HCT116 (cell line): ENCODE measurements at regions not wholly inside any gene's neighbourhood (a gene's known extent, or its start where the extent isn't known, plus 50 kb on each side); places are given as distances from the start of the nearest gene placed in this dataset.

Source experiments
- ATAC-seq: fragments of 200-7000 bp; cut with Tn5 transposase; 2 replicates; pipeline ENCODE4 v1.9.1; 2020; ENCODE audit warnings: mild to moderate bottlenecking, moderate library complexity
- BruUV-seq: library from RNA; stranded (reverse); fragments of 400-500 nt; replicated peaks from 2 replicates; lab custom pipeline; 2021; lab: Mats Ljungman, UMichigan
- CTCF ChIA-PET: fragments of 300-600 bp; sonication (Branson Sonifier 250); formaldehyde crosslinking; loops from one replicate; lab custom pipeline; 2021; ENCODE audit warnings: antibody characterized with exemption; lab: Charles Lee
- POLR2A ChIA-PET: fragments of 300-600, 350-600 bp; sonication (Branson Sonifier 250); formaldehyde crosslinking; loops from one replicate; lab custom pipeline; 2021; ENCODE audit warnings: antibody characterized with exemption; lab: Charles Lee
- RAD21 ChIA-PET, 2 experiments: fragments of 300-600 bp; sonication (Branson Sonifier 250); formaldehyde crosslinking; loops; one replicate each; lab custom pipeline; 2023; ENCODE audit warnings: low total read pairs in 2 of 2; ENCODE audit not compliant: uncharacterized antibody in 2 of 2, unreplicated experiment in 2 of 2, low non-redundant PET in 1 of 2; lab: Charles Lee
- DNase-seq: peaks from one replicate; pipeline ENCODE4 v3.0.0-alpha.2; 2010; ENCODE audit warnings: low read depth, low spot score
- H2AFZ ChIP-seq: fragments of 200-600 bp; shearing (Covaris generic), sonication (generic); 2 replicates; pipeline ENCODE4 v1.6.1; 2017; ENCODE audit warnings: low read depth, mixed run types, mixed read lengths, antibody characterized with exemption, low read length; ENCODE audit not compliant: poor library complexity, severe bottlenecking
- H3K27ac ChIP-seq: 2 replicates; pipeline ENCODE4 v1.5.1; 2012; ENCODE audit warnings: low read depth, low read length
- H3K27me3 ChIP-seq: fragments of 200-600 bp; sonication (generic); 2 replicates; pipeline ENCODE4 v1.6.1; 2016; ENCODE audit warnings: mixed run types, low read length, mixed read lengths; ENCODE audit not compliant: insufficient read depth
- H3K36me3 ChIP-seq, 2 experiments: fragments of 200-500 bp in 1 of 2; fragments of 200-600 bp in 1 of 2; sonication (Bioruptor generic) in 1 of 2; sonication (generic) in 1 of 2; 2 replicates each; pipeline versions ENCODE4 v1.5.1 to v1.6.1; 2014 to 2016; ENCODE audit warnings: low read length in 2 of 2, inconsistent platforms in 1 of 2, mixed read lengths in 1 of 2, mixed run types in 1 of 2; ENCODE audit not compliant: insufficient read depth in 2 of 2, control insufficient read depth in 1 of 2
- H3K4me1 ChIP-seq, 2 experiments: fragments of 200-600 bp in 1 of 2; sonication (generic) in 1 of 2; 2 replicates each; pipeline versions ENCODE4 v1.5.1 to v1.6.1; 2012 to 2017; ENCODE audit warnings: low read length in 2 of 2, inconsistent platforms in 1 of 2, mild to moderate bottlenecking in 1 of 2, mixed read lengths in 1 of 2, mixed run types in 1 of 2, moderate library complexity in 1 of 2; ENCODE audit not compliant: insufficient read depth in 2 of 2, control insufficient read depth in 1 of 2
- H3K4me2 ChIP-seq: fragments of 200-600 bp; sonication (generic); 2 replicates; pipeline ENCODE4 v1.6.1; 2017; ENCODE audit warnings: mixed run types, low read length, mixed read lengths
- H3K4me3 ChIP-seq, 2 experiments: fragments of 200-600 bp in 1 of 2; sonication (generic) in 1 of 2; replicated peaks in 1 of 2; 2 replicates each; pipeline ENCODE4 v1.5.1; 2011 to 2016; ENCODE audit warnings: low read length in 2 of 2, control low read depth in 1 of 2, low read depth in 1 of 2, mild to moderate bottlenecking in 1 of 2, mixed read lengths in 1 of 2, mixed run types in 1 of 2
- H3K79me2 ChIP-seq: fragments of 200-600 bp; sonication (generic); 2 replicates; pipeline ENCODE4 v1.6.1; 2017; ENCODE audit warnings: mild to moderate bottlenecking, mixed run types, low read length, moderate library complexity, mixed read lengths; ENCODE audit not compliant: insufficient read depth
- H3K9ac ChIP-seq: fragments of 200-600 bp; sonication (generic); 2 replicates; pipeline ENCODE4 v1.6.1; 2016; ENCODE audit warnings: low read length, mixed read lengths
- H3K9me2 ChIP-seq: fragments of 200-600 bp; sonication (generic), shearing (Covaris generic); 2 replicates; pipeline ENCODE4 v1.6.1; 2017; ENCODE audit warnings: mixed run types, mild to moderate bottlenecking, moderate library complexity; ENCODE audit not compliant: insufficient read depth
- H3K9me3 ChIP-seq, 2 experiments: fragments of 200-500 bp in 1 of 2; fragments of 200-600 bp in 1 of 2; sonication (Bioruptor generic) in 1 of 2; sonication (generic) in 1 of 2; 2 replicates each; pipeline ENCODE4 v1.6.1; 2014 to 2017; ENCODE audit warnings: low read length in 2 of 2, mixed read lengths in 2 of 2, inconsistent platforms in 1 of 2, low read depth in 1 of 2, mild to moderate bottlenecking in 1 of 2, mixed run types in 1 of 2, moderate library complexity in 1 of 2; ENCODE audit not compliant: control insufficient read depth in 1 of 2, insufficient read depth in 1 of 2
- H4K20me1 ChIP-seq: fragments of 200-600 bp; sonication (generic), shearing (Covaris generic); 2 replicates; pipeline ENCODE4 v1.6.1; 2017; ENCODE audit warnings: mixed run types, mild to moderate bottlenecking, moderate library complexity; ENCODE audit not compliant: insufficient read depth
- CEBPB ChIP-seq: IDR thresholded peaks from 2 replicates; pipeline ENCODE4 v1.6.1; 2012; ENCODE audit warnings: low read depth
- CTCF ChIP-seq, 3 experiments: fragments of 200-600 bp in 1 of 3; sonication (generic) in 1 of 3; IDR thresholded peaks in 2 of 3; conservative IDR thresholded peaks in 1 of 3; 2 replicates each; pipeline ENCODE4 v1.5.1; 2012 to 2017; ENCODE audit warnings: low read depth in 2 of 3, low read length in 2 of 3, antibody characterized with exemption in 1 of 3, borderline replicate concordance in 1 of 3, control low read depth in 1 of 3, mild to moderate bottlenecking in 1 of 3, mixed read lengths in 1 of 3, mixed run types in 1 of 3, moderate library complexity in 1 of 3; ENCODE audit not compliant: insufficient read depth in 1 of 3
- EGR1 ChIP-seq: IDR thresholded peaks from 2 replicates; pipeline ENCODE4 v1.6.1; 2012; ENCODE audit warnings: low read depth
- ELF1 ChIP-seq: IDR thresholded peaks from 2 replicates; pipeline ENCODE4 v1.6.1; 2012; ENCODE audit warnings: low read depth, borderline replicate concordance
- JUND ChIP-seq: IDR thresholded peaks from 2 replicates; pipeline ENCODE4 v1.6.1; 2012
- MAX ChIP-seq: IDR thresholded peaks from 2 replicates; pipeline ENCODE4 v1.6.1; 2012
- POLR2AphosphoS5 ChIP-seq: IDR thresholded peaks from 2 replicates; pipeline ENCODE4 v1.6.1; 2011; ENCODE audit warnings: mild to moderate bottlenecking, low read depth, low read length, moderate library complexity
- RAD21 ChIP-seq: IDR thresholded peaks from 2 replicates; pipeline ENCODE4 v1.6.1; 2012; ENCODE audit warnings: low read depth, mild to moderate bottlenecking
- SIN3A ChIP-seq: IDR thresholded peaks from 2 replicates; pipeline ENCODE4 v1.6.1; 2012; ENCODE audit warnings: low read depth
- SRF ChIP-seq: IDR thresholded peaks from 2 replicates; pipeline ENCODE4 v1.6.1; 2012; ENCODE audit warnings: low read depth
- TCF7L2 ChIP-seq: IDR thresholded peaks from 2 replicates; pipeline ENCODE4 v1.7.0; 2011; ENCODE audit warnings: borderline replicate concordance, inconsistent platforms; ENCODE audit not compliant: insufficient read depth, insufficient read length; ENCODE audit errors: extremely low read depth
- YY1 ChIP-seq: IDR thresholded peaks from 2 replicates; pipeline ENCODE4 v1.6.1; 2011; ENCODE audit warnings: low read length, low read depth, moderate library complexity, mild to moderate bottlenecking; ENCODE audit not compliant: insufficient replicate concordance; ENCODE audit errors: extremely low read depth
- ZBTB33 ChIP-seq: IDR thresholded peaks from 2 replicates; pipeline ENCODE4 v1.6.1; 2011; ENCODE audit warnings: mild to moderate bottlenecking, low read length, moderate library complexity; ENCODE audit not compliant: insufficient replicate concordance; ENCODE audit errors: extremely low read depth
- ZNF274 ChIP-seq: fragments of 200-500 bp; sonication (Bioruptor generic); IDR thresholded peaks from 2 replicates; pipeline ENCODE4 v1.6.1; 2014; ENCODE audit warnings: mild to moderate bottlenecking, low read depth, low read length, inconsistent platforms
- intact Hi-C: fragments of 100-400 bp; cut with micrococcal nuclease; formaldehyde crosslinking; loops from 2 replicates; pipeline ENCODE4 v1.10.0; 2022

- Histone ChIP-seq H3K27me3 (no peaks in the 10 kb centered on the region), H3K4me2 (no peak overlapping the region), H3K27ac (no peak overlapping the region), H3K9me3 (no peaks in the 10 kb centered on the region), H2AFZ (no peak overlapping the region), H3K9me2 (no peaks in the 10 kb centered on the region), H3K4me3 (no peak overlapping the region), H3K9ac (no peak overlapping the region), H3K36me3 (no peaks in the 10 kb centered on the region), H3K4me1 (no peaks in the 10 kb centered on the region), H4K20me1 (no peaks in the 10 kb centered on the region), H3K79me2 (no peaks in the 10 kb centered on the region)
- intact Hi-C loops: no loop called here
- ChIA-PET CTCF (no interaction called here), RAD21 (no interaction called here), POLR2A (no interaction called here)
- ATAC-seq (no peak), DNase-seq (no peak)
- BruUV-seq: no TSS peak
- TF ChIP-seq CTCF (IDR thresholded peaks at IDR 0.05 in 2 of 3, conservative IDR thresholded peaks at IDR 0.05 in 1 of 3; ENCODE audit: borderline replicate concordance in 1 of 3, insufficient read depth in 1 of 3, low read depth in 2 of 3, low read length in 2 of 3) (no peak), ELF1 (no peak), JUND (no peak), EGR1 (no peak), POLR2AphosphoS5 (no peak), MAX (no peak), ZBTB33 (no peak), CEBPB (no peak), TCF7L2 (no peak), YY1 (no peak), RAD21 (no peak), ZNF274 (no peak), SIN3A (no peak), SRF (no peak)
Observed at GRCh38 chr3:82424031-82424339, 662.5 kb upstream of the GBE1 start.
